Liver (tissue), 3 donors: ENCODE measurements at regions not wholly inside any gene's neighbourhood (a gene's known extent, or its start where the extent isn't known, plus 50 kb on each side); places are given as distances from the start of the nearest gene placed in this dataset.

Experiments used
- JUND ChIP-seq, 2 donors: IDR thresholded peaks; 2 replicates each; pipeline ENCODE4 v1.6.1; 2016; ENCODE audit warnings: antibody characterized with exemption in 2 of 2
- TF ChIP-seq, protein P1 (sequence below): fragments of 150-350 bp; IDR thresholded peaks from 2 replicates; pipeline ENCODE4 v1.5.1; 2017; ENCODE audit warnings: improper control_type of control experiment, low read depth, low read length; ENCODE audit not compliant: missing input control
- donor health status: healthy.
- donor health status: healthy.

DNA sequence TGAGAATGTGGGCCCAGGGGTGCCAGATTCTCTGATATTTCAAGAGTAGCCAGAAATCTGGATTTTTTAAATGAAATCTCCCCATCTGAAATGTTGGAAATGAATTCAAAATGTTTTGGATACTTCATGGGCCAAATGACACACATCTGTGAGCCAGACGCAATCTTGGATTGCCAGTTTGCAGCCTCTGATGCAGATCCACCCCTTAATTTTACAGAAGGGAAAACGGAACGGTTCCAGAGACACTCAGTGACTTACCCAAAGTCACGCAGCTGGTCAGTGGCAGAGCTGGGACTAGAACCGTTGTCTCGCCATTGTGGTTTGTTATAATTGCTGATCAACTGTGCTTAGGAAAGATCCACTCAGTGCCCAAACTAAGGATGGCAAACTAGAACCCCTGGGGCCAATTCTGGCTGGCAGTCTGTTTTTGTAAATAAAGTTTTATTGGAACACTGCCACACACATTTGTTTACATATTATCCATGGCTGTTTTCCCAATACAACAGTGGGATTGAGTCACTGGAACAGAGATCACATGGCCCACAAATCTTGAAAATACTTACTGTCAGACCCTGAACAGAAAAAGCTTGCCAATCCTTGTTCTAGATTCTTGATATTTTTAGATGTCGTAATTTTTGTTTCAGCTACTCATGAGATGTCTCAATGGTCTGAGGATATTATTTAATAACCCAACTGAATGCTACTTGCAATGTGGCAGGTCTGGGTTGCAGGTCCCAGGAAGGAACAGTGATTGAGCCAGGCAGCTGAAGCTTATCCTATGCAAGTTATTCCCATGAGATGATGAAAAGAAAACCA is 143.8 kb downstream of the AXIN2 start:
- TF ChIP-seq, protein P1, sequence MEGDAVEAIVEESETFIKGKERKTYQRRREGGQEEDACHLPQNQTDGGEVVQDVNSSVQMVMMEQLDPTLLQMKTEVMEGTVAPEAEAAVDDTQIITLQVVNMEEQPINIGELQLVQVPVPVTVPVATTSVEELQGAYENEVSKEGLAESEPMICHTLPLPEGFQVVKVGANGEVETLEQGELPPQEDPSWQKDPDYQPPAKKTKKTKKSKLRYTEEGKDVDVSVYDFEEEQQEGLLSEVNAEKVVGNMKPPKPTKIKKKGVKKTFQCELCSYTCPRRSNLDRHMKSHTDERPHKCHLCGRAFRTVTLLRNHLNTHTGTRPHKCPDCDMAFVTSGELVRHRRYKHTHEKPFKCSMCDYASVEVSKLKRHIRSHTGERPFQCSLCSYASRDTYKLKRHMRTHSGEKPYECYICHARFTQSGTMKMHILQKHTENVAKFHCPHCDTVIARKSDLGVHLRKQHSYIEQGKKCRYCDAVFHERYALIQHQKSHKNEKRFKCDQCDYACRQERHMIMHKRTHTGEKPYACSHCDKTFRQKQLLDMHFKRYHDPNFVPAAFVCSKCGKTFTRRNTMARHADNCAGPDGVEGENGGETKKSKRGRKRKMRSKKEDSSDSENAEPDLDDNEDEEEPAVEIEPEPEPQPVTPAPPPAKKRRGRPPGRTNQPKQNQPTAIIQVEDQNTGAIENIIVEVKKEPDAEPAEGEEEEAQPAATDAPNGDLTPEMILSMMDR, result no peak
- no peak for TF ChIP-seq JUND (IDR thresholded peaks at IDR 0.05)
